ENCODE measurements at regions not wholly inside any gene's neighbourhood (a gene's known extent, or its start where the extent isn't known, plus 50 kb on each side); places are given as distances from the start of the nearest gene placed in this dataset.

DNA sequence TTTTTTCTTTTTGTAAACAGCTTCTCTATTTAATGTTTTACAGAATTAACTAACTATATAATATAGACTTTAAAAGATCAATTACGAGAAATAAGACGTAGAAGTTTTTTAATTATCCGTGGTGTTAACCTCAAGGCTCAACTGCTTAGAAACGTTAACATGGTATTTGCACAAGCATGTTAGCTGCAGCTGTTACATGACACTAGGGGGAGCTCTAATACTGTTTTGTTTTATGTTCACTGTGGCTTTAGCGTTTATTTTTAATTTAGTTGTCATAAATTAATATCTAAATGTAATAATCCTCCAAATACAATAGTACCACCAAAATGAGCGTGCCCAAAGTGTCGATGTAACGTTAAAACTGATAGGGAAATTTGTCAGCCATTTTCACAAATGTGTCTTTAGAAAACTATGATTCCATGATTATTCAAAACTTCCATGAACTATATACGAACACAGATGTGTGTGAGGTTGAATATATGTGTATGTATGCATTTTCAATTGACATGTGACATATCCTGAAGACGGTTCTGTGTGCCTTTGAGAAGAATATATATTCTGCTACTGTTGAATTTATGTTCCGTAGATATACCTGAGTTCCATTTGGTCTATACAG is 828.8 kb upstream of the MBL2 start:
- TF ChIP-seq, protein P1, sequence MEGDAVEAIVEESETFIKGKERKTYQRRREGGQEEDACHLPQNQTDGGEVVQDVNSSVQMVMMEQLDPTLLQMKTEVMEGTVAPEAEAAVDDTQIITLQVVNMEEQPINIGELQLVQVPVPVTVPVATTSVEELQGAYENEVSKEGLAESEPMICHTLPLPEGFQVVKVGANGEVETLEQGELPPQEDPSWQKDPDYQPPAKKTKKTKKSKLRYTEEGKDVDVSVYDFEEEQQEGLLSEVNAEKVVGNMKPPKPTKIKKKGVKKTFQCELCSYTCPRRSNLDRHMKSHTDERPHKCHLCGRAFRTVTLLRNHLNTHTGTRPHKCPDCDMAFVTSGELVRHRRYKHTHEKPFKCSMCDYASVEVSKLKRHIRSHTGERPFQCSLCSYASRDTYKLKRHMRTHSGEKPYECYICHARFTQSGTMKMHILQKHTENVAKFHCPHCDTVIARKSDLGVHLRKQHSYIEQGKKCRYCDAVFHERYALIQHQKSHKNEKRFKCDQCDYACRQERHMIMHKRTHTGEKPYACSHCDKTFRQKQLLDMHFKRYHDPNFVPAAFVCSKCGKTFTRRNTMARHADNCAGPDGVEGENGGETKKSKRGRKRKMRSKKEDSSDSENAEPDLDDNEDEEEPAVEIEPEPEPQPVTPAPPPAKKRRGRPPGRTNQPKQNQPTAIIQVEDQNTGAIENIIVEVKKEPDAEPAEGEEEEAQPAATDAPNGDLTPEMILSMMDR (conservative IDR thresholded peaks at IDR 0.05), result peak; percentile 98
- no peak for DNase-seq
- Mint-ChIP-seq H3K4me3 (no peak overlapping the region), H3K4me1 (peaks cover 20% of the 10 kb centered on the region), H3K27ac (no peak overlapping the region), H3K9me3 (peaks cover 25% of the 10 kb centered on the region), H3K27me3 (ENCODE audit: insufficient read depth) (no peaks in the 10 kb centered on the region), H3K36me3 (ENCODE audit: low read depth) (peaks cover 13% of the 10 kb centered on the region)
- no peak overlapping the region for H3K9ac ChIP-seq (ENCODE audit: extremely low read depth, low read length, poor library complexity, severe bottlenecking)
- H3K4me3 ChIP-seq (ENCODE audit: low read length), result no peak overlapping the region
- no peak overlapping the region for H3K27ac ChIP-seq (ENCODE audit: low read depth, low read length)
- no peaks in the 10 kb centered on the region for H3K27me3 ChIP-seq (ENCODE audit: control insufficient read depth, insufficient read depth, low read length, poor library complexity, severe bottlenecking)
- 27 to 37% methylated on average over 3 to 10 of the region's 11 CpGs for WGBS, 2 experiments (ENCODE audit: insufficient coverage in 1 of 2, insufficient read length in 1 of 2)
- no peaks in the 10 kb centered on the region for H3K36me3 ChIP-seq (ENCODE audit: control insufficient read depth, insufficient read depth, low read length)
- peaks cover 17% of the 10 kb centered on the region for H3K9me3 ChIP-seq (ENCODE audit: control insufficient read depth, low read length)
- H3K4me1 ChIP-seq (ENCODE audit: control insufficient read depth, insufficient read depth, low read length), result peaks cover 3% of the 10 kb centered on the region

GRCh38 chr10:53598914-53599313 is 826.3 kb upstream of the MBL2 start:
- Mint-ChIP-seq H3K27ac (peak overlapping the region; percentile 80), H3K4me3 (no peak overlapping the region), H3K27me3 (ENCODE audit: insufficient read depth) (no peaks in the 10 kb centered on the region), H3K9me3 (peaks cover 39% of the 10 kb centered on the region), H3K36me3 (ENCODE audit: low read depth) (peaks cover 25% of the 10 kb centered on the region), H3K4me1 (peaks cover 18% of the 10 kb centered on the region)
- H3K36me3 ChIP-seq (ENCODE audit: control insufficient read depth, insufficient read depth, low read length), result no peaks in the 10 kb centered on the region
- 0 to 21% methylated on average over 1 to 2 of the region's 2 CpGs for WGBS, 2 experiments (ENCODE audit: insufficient coverage in 1 of 2, insufficient read length in 1 of 2)
- H3K27ac ChIP-seq (ENCODE audit: low read depth, low read length), result peak overlapping the region; percentile 29
- peaks cover 36% of the 10 kb centered on the region for H3K9me3 ChIP-seq (ENCODE audit: control insufficient read depth, low read length)
- DNase-seq, result peak; percentile 52
- TF ChIP-seq, protein P1 (conservative IDR thresholded peaks at IDR 0.05), result no peak
- H3K9ac ChIP-seq (ENCODE audit: extremely low read depth, low read length, poor library complexity, severe bottlenecking), result no peak overlapping the region
- H3K4me3 ChIP-seq (ENCODE audit: low read length), result peak overlapping the region; percentile 5
- H3K27me3 ChIP-seq (ENCODE audit: control insufficient read depth, insufficient read depth, low read length, poor library complexity, severe bottlenecking), result no peaks in the 10 kb centered on the region
- peaks cover 3% of the 10 kb centered on the region for H3K4me1 ChIP-seq (ENCODE audit: control insufficient read depth, insufficient read depth, low read length)

DNA sequence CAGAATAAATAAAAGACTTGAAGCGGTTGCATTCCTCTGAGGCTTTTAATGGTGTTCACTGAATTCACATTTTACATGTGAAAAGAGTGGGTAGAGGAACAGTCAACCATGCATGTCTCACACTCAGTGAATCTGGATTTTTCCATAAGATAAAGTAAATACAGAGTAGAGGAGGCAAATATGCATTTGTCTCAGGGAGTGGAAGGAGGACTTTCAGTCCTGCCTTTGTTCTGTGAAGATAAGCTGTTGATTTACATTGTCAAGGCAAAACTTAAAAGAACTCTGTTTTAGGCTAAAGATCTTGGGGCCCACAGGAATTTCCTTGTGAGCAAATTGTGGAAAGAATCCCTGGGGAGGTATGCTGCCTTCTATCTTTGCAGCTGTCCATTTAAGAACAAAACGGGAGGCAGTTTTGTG is 825.3 kb upstream of the MBL2 start:
- H3K36me3 ChIP-seq (ENCODE audit: control insufficient read depth, insufficient read depth, low read length), result no peaks in the 10 kb centered on the region
- peak overlapping the region; percentile 11 for H3K4me3 ChIP-seq (ENCODE audit: low read length)
- DNase-seq, result no peak
- H3K27me3 ChIP-seq (ENCODE audit: control insufficient read depth, insufficient read depth, low read length, poor library complexity, severe bottlenecking), result no peaks in the 10 kb centered on the region
- peak overlapping the region; percentile 79 for H3K27ac ChIP-seq (ENCODE audit: low read depth, low read length)
- Mint-ChIP-seq H3K4me3 (no peak overlapping the region), H3K27ac (peak overlapping the region; percentile 31), H3K9me3 (peaks cover 46% of the 10 kb centered on the region), H3K36me3 (ENCODE audit: low read depth) (peaks cover 29% of the 10 kb centered on the region), H3K27me3 (ENCODE audit: insufficient read depth) (no peaks in the 10 kb centered on the region), H3K4me1 (peaks cover 16% of the 10 kb centered on the region)
- H3K9ac ChIP-seq (ENCODE audit: extremely low read depth, low read length, poor library complexity, severe bottlenecking), result peak overlapping the region; percentile 3
- TF ChIP-seq, protein P1 (conservative IDR thresholded peaks at IDR 0.05), result no peak
- peaks cover 46% of the 10 kb centered on the region for H3K9me3 ChIP-seq (ENCODE audit: control insufficient read depth, low read length)
- H3K4me1 ChIP-seq (ENCODE audit: control insufficient read depth, insufficient read depth, low read length), result peaks cover 3% of the 10 kb centered on the region
- 14 to 18% methylated on average over 1 to 2 of the region's 2 CpGs for WGBS, 2 experiments (ENCODE audit: insufficient coverage in 1 of 2, insufficient read length in 1 of 2)

All from endodermal cell (in vitro differentiated cells).